Cerebellar cortex (tissue), 1 donor: ENCODE measurements at regions not wholly inside any gene's neighbourhood (a gene's known extent, or its start where the extent isn't known, plus 50 kb on each side); places are given as distances from the start of the nearest gene placed in this dataset.

Experiments used
- DNase-seq: peaks from one replicate; pipeline ENCODE4 v3.0.0-alpha.2; 2015; ENCODE audit warnings: low spot score

DNA sequence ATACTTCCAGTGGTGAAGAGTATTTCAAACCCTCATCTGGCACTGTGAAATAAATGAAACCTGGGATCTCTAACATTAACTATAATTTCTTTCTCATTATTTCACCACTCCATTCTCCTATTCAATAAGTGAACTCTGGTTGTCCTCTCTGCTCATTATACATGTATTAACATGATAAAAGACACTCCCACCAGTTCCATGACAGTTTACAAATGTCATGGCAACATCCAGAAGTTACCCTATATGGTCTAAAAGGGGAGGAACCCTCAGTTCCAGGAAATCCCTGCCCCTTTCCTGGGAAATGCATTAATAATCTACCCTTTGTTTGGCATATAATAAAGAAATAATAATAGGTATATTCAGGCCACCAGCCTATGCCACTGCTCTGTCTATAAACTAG, 62.7 kb upstream of the BRINP3 start:
- DNase-seq, result no peak

- no peak for DNase-seq
Measured at GRCh38 chr1:190551638-190552037, 74.0 kb upstream of the BRINP3 start.

GRCh38 chr1:190560161-190560681, 82.6 kb upstream of the BRINP3 start:
- DNase-seq, result no peak

GRCh38 chr1:190563230-190563629, 85.6 kb upstream of the BRINP3 start:
- no peak for DNase-seq

GRCh38 chr1:190564117-190564516, 86.5 kb upstream of the BRINP3 start:
- DNase-seq, result no peak

DNA sequence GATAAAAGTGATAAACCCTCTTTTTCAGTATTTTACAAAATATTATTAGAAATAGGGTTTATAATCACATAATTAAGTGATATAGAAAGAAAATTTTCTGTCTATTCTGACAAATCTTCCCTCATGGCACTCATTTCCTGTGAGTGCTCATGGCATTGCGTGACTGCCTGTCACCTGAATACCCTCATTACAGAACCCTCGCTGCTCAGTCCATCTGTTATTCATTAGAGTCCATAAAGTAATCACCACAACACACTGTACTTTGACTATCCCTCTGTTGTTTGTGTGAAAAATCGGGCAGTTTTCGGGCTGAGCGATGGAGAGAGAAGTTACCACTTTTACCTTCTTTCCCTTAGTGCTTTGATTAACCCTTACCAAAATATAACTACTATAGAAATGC, 100.4 kb upstream of the BRINP3 start:
- peak; percentile 93 for DNase-seq

DNA sequence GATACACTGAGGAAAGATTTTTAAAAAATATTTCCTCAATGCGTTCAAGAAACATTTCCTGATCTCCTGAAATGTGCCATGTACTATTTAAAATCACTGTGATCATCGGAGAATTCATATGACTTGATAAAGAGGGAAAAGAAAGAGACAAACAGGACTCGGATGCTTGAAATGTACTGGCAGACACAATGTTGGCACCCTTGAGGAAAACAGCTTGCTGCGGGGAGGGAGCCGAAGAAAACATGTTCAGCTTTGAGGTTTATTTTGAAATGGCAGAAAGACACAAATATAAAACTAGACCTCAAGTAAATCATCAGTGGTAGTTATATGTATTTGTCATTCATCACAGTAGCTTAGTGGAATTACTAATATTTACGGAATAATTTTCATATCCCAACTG, 100.9 kb upstream of the BRINP3 start:
- DNase-seq, result peak; percentile 84

DNA sequence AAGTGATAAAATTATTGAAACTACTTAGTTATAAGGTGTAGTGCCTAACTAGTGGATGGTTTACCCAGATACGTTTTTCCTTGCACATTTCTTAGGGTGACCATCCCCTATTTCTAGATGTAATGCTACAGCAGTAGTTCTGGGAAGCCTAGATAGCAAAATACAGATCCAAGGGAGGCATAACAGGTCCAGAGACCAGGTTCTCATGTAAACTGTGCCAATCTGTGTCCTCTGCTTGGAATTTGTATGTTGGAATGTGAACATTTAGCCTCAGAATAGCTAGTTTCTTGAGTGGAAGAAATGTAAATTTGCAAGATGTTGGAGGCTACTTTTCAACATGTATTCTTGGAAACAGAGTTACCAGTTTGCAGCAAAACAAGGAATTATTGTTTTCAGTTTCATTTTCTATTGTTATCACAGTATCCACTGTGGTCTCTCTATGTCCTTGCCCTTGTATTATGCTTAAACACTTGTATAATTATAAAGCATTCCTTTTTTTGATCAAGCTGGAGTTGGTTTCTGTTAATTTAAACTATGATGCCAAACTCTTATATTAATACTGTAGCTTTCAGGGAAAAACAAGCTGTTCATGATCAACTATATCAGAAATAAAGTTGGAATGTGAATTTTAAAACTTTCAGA, 102.0 kb upstream of the BRINP3 start:
- DNase-seq, result no peak

- no peak for DNase-seq
Measured at GRCh38 chr1:190583862-190584261, 106.2 kb upstream of the BRINP3 start.

GRCh38 chr1:190588424-190588823, 110.8 kb upstream of the BRINP3 start:
- no peak for DNase-seq

- no peak for DNase-seq
Measured at GRCh38 chr1:190595438-190595837, 117.8 kb upstream of the BRINP3 start.

DNA sequence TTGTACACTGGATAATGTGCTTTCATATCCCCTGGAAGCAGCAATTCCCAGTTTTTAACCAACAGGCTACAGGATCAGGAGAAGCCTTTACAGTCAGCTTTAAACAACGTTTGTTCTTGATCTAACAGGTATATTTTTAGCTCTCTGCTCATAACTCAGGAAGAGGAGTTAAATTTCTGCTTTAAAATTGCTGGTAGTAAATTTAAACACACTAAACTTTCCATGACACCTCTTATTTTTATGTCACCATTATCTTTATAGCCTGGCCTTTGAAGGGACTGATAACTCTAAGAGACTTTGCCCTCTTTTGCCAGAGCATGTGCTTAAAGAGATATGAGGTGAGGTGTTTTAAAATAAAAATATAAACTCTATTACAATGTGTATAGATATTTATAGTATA, 119.6 kb upstream of the BRINP3 start:
- no peak for DNase-seq

- DNase-seq, result no peak
Measured at GRCh38 chr1:190599670-190600069, 122.0 kb upstream of the BRINP3 start.

DNA sequence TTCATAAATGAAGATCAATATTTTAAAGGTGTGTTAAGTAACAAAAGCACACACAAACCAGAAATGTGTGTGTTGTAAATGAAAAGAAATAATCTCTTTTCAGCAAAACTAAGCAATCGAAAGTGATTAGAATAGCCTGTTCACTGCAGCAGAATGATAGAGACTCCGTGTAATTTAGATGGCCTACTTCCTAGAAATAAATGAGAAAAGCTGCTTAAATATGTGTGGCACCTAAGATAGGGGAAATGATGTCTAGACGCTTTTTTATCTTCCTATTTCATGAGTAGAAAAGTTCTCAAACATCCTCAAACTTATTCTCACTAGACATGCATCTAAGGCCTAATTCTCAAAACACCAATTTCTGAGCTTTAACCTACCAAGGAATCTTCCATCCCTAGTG, 124.7 kb upstream of the BRINP3 start:
- no peak for DNase-seq

- no peak for DNase-seq
Measured at GRCh38 chr1:190608282-190608681, 130.6 kb upstream of the BRINP3 start.

DNA sequence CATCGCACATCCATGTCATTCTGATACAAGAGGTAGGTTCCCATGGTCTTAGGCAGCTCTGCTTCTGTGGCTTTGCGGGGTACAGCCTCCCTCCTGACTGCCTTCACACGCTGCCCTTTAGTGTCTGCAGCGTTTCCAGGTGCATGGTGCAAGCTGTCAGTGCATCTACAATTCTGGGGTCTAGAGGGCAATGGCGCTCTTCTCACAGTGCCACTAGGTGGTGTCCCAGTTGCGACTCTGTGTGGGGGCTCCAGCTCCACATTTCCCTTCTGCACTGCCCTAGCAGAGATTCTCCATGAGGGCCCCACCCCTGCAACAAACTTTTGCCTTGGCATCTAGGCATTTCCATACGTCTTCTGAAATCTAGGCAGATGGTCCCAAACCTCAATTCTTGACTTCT, 138.2 kb upstream of the BRINP3 start:
- no peak for DNase-seq

- no peak for DNase-seq
Measured at GRCh38 chr1:190616235-190616634, 138.6 kb upstream of the BRINP3 start.

DNA sequence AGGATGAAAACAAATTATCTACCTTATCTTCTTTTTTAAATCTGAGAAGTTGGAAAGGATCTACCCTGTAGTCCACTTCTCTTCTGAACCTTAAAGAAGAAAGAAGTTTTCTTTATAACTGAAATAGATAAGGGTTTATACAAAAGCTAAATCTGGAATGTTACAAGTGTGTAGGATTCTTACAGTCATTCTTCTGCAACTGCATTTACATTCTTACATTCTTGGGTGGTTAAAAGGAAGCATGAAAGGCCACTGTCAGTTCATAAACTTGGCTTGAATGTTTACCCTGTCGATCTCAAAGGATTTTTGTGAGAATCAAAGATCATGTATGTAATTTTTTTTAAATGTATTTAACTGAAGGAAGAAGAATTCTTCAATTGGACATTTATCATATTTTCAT, 142.1 kb upstream of the BRINP3 start:
- no peak for DNase-seq

DNA sequence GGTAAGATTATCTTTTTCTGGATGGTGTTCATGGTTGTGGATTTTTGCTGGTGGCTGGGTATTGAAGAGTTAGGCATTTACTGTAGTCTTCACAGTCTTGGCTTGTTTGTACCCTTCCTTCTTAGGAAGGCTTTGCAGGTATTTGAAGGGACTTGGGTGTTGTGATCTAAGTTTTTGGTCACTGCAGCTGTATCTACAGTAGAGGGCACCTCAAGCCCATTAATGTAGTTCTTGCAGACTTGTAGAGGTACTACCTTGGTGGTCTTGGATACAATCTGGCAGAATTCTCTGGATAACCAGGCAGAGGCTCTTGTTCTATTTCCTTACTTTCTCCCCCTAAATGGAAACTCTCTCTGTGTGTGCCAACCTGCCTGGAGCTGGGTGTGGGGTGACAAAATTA, 155.8 kb upstream of the BRINP3 start:
- DNase-seq, result peak; percentile 8

DNA sequence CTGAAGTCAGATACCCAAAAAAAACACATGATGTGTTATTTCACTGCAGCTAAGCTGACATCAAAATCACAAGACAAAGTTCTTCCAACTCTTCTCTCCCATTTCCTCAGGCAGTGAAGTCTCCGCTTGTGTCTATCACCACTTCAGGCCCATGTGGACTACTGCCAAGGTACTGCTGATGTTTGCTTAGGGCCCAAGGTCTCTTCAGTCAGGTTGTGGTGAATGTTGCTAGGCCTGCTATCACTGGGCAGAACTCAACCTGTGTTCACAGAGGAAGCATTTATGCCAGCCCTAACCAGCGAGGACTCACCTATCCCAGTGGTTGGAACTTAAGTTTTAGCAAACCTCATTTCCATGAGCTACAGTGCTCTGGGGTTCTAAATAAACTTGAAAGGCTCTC, 156.5 kb upstream of the BRINP3 start:
- no peak for DNase-seq

GRCh38 chr1:190649553-190649952, 171.9 kb upstream of the BRINP3 start:
- DNase-seq, result no peak

DNA sequence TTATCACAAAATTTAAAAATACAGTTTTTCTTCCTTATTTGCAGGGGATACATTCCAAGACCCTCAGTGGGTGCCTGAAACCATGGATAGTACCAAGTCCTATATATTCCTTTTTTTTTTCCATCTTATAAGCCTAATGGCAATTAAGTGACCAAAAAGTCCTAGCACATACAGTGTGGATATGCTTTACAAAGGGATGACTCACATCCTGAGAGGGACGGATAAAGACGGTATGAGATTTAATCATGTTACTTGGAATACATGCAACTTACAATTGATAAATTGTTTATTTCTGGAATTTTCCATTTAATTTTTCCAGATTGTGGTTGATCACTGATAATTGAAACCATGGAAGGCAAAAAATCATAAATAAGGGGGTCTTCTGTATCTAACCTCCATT, 181.2 kb upstream of the BRINP3 start:
- no peak for DNase-seq

DNA sequence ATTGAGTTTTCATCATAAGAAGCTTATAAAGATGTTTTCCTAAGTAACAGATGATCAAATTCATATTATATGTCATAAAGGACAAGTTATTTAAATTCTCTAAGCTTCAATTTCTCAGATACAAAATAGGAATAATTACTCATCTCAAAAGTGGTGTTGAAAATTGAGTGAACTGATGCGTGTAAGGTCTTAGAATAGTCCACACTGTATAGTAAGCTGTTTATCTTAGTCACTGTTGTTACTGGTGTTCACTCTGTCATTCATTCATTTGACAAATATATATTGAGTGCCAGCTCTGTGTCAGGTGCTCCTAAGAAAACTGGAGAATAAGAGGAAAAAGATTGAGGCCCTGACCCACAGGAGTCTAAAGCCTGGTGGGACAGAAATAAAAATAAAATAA, 186.3 kb upstream of the BRINP3 start:
- DNase-seq, result no peak

- DNase-seq, result no peak
Measured at GRCh38 chr1:190665045-190665444, 187.4 kb upstream of the BRINP3 start.

DNA sequence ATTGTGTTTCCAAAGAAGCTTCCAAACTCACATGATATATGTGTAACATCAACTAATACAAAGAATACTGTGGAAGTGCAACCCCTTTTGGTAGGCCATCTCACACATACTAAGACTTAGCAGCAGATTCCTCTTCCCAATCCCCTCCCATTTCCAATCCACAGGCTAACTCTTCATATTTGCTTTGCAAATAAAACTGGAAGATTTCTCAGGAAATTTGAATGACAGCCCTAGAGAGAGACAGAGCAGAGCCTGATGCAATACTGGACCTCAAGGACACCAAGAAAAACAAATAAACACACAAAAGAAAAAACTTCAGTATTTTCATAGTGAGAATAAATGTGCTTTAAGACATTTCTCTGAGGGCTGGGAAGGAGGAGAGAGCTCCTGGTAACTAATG, 190.2 kb upstream of the BRINP3 start:
- no peak for DNase-seq
